ENCODE measurements at regions not wholly inside any gene's neighbourhood (a gene's known extent, or its start where the extent isn't known, plus 50 kb on each side); places are given as distances from the start of the nearest gene placed in this dataset.

DNA sequence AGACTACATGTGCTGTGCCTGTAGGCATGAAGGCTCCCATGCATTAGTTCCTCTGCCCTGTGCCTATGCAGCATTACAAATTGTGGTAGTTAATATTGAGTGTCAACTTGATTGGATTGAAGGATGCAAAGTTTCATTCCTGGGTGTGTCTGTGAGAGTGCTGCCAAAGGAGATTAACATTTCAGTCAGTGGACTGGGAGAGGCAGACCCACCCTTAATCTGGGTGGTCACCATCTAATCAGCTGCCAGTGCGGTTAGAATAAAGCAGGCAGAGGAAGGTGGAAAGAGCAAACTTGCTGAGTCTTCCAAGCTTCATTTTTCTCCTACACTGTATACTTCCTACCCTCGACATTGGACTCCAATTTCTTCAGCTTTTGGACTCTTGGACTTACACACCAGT lies 460.2 kb upstream of the SMIM31 start:
- DNase-seq, result no peak
- WGBS, 2 donors, result 74 to 93% methylated on average over 2 of the region's 2 CpGs
- Histone ChIP-seq H3K27me3 (no peaks in the 10 kb centered on the region), H3K27ac (no peak overlapping the region), H3K4me1 (no peaks in the 10 kb centered on the region), H3K36me3 (no peaks in the 10 kb centered on the region), H3K9me3 (no peaks in the 10 kb centered on the region), H3K4me3 (replicated peaks in 1 of 3) (no peak overlapping the region)
- no peak for TF ChIP-seq POLR2A (IDR thresholded peaks at IDR 0.05)
- TF ChIP-seq, protein P1, sequence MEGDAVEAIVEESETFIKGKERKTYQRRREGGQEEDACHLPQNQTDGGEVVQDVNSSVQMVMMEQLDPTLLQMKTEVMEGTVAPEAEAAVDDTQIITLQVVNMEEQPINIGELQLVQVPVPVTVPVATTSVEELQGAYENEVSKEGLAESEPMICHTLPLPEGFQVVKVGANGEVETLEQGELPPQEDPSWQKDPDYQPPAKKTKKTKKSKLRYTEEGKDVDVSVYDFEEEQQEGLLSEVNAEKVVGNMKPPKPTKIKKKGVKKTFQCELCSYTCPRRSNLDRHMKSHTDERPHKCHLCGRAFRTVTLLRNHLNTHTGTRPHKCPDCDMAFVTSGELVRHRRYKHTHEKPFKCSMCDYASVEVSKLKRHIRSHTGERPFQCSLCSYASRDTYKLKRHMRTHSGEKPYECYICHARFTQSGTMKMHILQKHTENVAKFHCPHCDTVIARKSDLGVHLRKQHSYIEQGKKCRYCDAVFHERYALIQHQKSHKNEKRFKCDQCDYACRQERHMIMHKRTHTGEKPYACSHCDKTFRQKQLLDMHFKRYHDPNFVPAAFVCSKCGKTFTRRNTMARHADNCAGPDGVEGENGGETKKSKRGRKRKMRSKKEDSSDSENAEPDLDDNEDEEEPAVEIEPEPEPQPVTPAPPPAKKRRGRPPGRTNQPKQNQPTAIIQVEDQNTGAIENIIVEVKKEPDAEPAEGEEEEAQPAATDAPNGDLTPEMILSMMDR (IDR thresholded peaks at IDR 0.05), result no peak
- intact Hi-C loops (cut with DNase I), result no loop called here

DNA sequence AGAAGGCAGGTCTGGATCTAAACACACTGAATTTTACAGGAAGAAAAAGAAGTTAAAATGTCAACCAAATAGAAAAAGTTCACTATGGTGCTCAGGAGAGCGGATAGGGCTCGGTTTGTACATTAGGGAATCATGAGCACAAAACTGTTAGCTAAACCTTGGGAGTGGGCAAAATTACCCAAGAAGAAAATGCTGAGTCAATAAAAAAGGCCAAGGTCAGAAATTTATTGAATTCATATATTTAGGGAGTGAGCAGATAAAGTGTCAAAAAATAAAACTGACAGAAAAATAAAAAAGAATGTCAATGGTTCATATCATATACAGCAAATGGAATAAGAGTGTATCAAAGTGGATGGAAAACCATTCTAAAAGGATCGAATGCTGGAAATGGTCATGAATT lies 452.5 kb upstream of the SMIM31 start:
- H3K27me3 ChIP-seq, result no peaks in the 10 kb centered on the region
- no peaks in the 10 kb centered on the region for H3K9me3 ChIP-seq
- intact Hi-C loops (cut with DNase I), result no loop called here
- no peak for DNase-seq
- no peak for TF ChIP-seq POLR2A (IDR thresholded peaks at IDR 0.05)
- TF ChIP-seq, protein P1 (IDR thresholded peaks at IDR 0.05), result no peak
- H3K27ac ChIP-seq, result no peak overlapping the region
- H3K36me3 ChIP-seq, result no peaks in the 10 kb centered on the region
- H3K4me3 ChIP-seq (replicated peaks in 1 of 3), result no peak overlapping the region
- 87 to 94% methylated on average over 3 of the region's 3 CpGs for WGBS, 2 donors
- H3K4me1 ChIP-seq, result no peaks in the 10 kb centered on the region

DNA sequence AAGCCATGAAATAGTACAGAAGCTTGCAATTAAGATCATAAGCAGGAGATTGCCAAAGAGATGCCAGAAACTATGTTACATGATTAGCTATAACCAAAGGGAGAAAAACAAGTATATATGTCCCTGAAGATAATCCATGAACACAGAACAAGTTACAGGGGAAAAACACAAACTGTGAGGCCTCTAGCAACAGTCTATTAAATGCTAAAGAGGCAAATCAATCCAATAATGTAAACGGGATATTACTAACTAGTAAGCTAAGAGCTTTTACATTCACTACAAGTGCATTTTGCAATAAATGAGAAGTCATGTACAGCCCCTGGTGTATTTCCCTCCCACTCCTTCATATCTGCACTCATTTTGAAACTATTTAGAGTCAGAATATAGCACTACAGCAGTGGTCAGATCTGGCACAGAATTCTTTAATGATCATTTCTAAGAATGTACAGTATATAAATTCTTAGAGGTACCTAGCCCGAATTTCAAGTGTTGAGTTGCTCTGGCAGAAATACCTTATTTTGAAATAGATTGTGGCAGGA lies 449.8 kb upstream of the SMIM31 start:
- H3K4me1 ChIP-seq, result no peaks in the 10 kb centered on the region
- intact Hi-C loops (cut with DNase I), result no loop called here
- H3K9me3 ChIP-seq, result no peaks in the 10 kb centered on the region
- no peak for DNase-seq
- no peaks in the 10 kb centered on the region for H3K27me3 ChIP-seq
- no peaks in the 10 kb centered on the region for H3K36me3 ChIP-seq
- 55 to 72% methylated on average over 2 of the region's 2 CpGs for WGBS, 2 donors
- TF ChIP-seq POLR2A (IDR thresholded peaks at IDR 0.05), result no peak
- TF ChIP-seq, protein P1 (IDR thresholded peaks at IDR 0.05), result no peak
- no peak overlapping the region for H3K27ac ChIP-seq
- no peak overlapping the region for H3K4me3 ChIP-seq (replicated peaks in 1 of 3)

DNA sequence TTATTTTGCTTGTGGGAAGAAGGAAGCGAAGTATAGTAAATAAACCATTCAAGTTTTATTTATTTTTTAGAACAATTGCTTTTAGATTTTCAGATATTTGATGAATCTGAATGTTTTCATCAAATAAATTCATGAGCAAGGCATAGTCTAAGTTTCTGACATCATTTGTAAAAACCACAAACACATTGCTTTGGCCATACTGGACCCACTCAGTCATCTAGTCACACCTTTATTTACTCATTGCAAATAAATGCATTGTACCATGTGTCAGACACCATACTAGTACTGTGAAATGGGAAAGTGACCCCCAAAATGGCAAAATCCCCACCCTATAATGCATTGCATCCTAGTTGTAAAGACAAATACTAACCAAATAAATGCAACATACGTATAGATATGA lies 449.1 kb upstream of the SMIM31 start:
- 86 to 90% methylated on average over 2 of the region's 2 CpGs for WGBS, 2 donors

DNA sequence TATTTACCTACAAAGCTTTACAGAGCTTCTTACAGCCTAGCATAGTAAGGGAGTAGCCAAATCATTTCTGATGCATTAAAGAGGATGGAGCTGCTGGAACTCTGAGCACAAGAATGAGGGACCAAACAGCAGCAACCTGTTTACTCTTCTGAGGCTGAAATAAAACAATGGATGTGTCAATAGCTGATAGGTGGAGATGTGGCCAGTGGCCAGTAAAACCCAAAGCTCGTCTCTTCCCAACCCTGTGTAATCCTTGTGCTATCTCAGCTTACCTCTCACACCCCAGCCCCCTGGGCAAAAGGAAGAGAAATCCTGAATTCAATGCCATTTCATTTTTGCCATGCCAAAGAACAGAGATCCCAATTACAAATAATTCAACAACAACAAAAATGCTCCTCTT lies 446.7 kb upstream of the SMIM31 start:
- no peak for DNase-seq
- Histone ChIP-seq H3K27ac (no peak overlapping the region), H3K9me3 (no peaks in the 10 kb centered on the region), H3K36me3 (no peaks in the 10 kb centered on the region), H3K27me3 (no peaks in the 10 kb centered on the region), H3K4me1 (no peaks in the 10 kb centered on the region), H3K4me3 (replicated peaks in 1 of 3) (no peak overlapping the region)
- intact Hi-C loops (cut with DNase I), result no loop called here
- TF ChIP-seq POLR2A (IDR thresholded peaks at IDR 0.05), result no peak
- TF ChIP-seq, protein P1 (IDR thresholded peaks at IDR 0.05), result no peak
- 83 to 87% methylated on average over 1 of the region's 1 CpG for WGBS, 2 donors

More for the DNA sequence above, 449.1 kb upstream of the SMIM31 start:
- H3K9me3 ChIP-seq, result no peaks in the 10 kb centered on the region
- TF ChIP-seq, protein P1 (IDR thresholded peaks at IDR 0.05), result no peak
- TF ChIP-seq POLR2A (IDR thresholded peaks at IDR 0.05), result no peak
- H3K27me3 ChIP-seq, result no peaks in the 10 kb centered on the region
- H3K36me3 ChIP-seq, result no peaks in the 10 kb centered on the region
- no peak for DNase-seq
- H3K4me1 ChIP-seq, result no peaks in the 10 kb centered on the region
- intact Hi-C loops (cut with DNase I), result no loop called here
- H3K4me3 ChIP-seq (replicated peaks in 1 of 3), result no peak overlapping the region
- H3K27ac ChIP-seq, result no peak overlapping the region
